Stimulated activated naive CD4-positive, alpha-beta T cell (primary cell): ENCODE measurements at regions not wholly inside any gene's neighbourhood (a gene's known extent, or its start where the extent isn't known, plus 50 kb on each side); places are given as distances from the start of the nearest gene placed in this dataset.

Source experiments
- DNase-seq, 6 experiments: peaks; one replicate each; lab custom pipeline; 2025; lab: John Stamatoyannopoulos, UW

DNA sequence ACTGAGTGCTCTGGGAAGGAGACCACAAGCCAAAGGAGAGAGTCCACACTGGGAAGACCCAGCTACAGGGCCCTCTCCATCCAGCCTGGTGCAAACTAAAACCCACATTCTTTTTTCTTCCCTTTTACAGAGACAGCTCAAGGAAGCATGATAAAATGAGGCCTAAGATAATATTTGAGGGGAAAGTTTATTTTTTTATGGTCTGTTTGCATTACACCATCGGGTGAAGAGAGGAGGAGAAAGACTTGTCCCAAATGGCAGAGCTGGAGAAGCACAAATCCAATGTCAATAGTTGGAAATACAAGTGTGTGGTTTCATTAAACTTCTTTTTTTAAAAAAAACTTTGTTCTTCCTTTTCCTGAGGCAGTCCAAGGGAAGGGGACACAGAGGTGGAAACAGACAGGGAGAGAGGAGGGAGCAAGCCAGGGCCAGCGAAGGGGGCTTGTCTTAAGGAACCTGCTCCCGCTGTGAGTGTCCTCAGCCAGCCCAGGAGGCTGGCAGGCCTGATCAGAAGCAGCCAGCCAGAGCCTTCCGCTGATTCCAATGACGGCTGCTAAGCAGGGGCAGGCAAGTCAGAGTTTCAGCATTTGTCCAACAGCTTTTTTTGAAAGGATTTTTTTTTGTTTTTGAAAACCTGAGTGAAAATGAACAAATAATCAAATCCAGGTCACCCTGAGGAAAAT is 203.8 kb upstream of the SIX2 start:
- DNase-seq, result no peak

DNA sequence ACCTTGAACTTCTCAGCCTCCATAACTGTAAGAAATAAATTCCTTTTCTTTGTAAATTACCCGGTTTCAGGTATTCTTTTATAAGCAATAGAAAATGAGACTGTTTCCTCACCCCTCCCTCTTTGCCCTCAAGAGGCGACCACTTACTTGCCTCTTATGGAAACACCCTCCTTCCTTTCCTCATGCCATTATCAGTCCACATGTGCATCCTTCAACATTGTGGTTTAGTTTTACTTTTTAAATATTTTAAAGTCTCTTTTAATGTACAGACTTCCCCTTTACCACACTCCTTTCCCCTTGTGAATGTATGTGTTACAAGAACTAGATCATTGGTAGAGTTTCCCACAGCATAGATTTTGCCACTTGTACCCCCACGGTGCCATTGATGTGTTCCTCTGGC is 202.4 kb upstream of the SIX2 start:
- no peak for DNase-seq

GRCh38 chr2:45210462-45211195 is 201.4 kb upstream of the SIX2 start:
- DNase-seq, result no peak

GRCh38 chr2:45209875-45210274 is 200.6 kb upstream of the SIX2 start:
- DNase-seq, result no peak

GRCh38 chr2:45209302-45209701 is 200.1 kb upstream of the SIX2 start:
- DNase-seq, result no peak

- DNase-seq, result no peak
Observed at GRCh38 chr2:45207101-45207500, 197.8 kb upstream of the SIX2 start.

GRCh38 chr2:45205985-45206384 is 196.7 kb upstream of the SIX2 start:
- no peak for DNase-seq

DNA sequence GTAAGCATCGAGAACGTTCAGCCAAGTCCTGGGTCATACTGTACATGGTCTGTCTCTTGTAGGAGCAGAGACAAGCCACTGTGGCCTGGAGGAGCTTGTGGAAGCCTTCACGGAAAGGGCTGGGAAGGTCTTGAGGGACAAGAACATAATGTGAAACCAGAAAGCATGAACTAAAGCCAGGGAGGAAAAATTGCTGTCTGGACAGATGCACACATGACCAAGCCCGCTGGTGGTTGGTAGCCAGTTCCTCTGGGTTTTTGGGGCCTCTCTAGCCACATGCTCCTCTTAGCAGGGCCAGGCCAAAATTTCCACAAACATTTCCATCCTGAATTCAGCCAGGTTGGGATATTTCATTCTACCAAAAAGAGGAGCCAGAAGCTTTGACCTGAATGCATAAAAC is 196.2 kb upstream of the SIX2 start:
- DNase-seq, result no peak

GRCh38 chr2:45203400-45203799 is 194.1 kb upstream of the SIX2 start:
- DNase-seq, result no peak

GRCh38 chr2:45199973-45200372 is 190.7 kb upstream of the SIX2 start:
- no peak for DNase-seq

DNA sequence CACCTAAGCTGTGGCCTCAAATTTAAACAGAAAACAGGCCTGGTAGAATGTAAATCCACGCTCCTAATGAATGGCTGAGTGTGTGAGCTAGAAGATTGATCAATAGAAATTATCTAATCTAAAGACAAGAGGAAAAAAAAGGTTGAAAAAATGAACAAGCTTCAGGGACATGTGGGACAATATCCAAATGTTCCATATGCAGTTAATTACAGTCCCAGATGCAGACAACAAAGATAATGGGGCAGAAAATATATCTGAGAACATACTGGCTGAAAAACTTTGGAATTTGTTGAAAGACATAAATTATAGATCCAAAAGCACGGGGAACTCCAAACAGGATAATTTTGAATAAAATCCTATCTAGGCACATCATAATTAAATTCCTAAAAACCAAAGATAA is 186.7 kb upstream of the SIX2 start:
- DNase-seq, result no peak

- no peak for DNase-seq
Observed at GRCh38 chr2:45194596-45194995, 185.3 kb upstream of the SIX2 start.

DNA sequence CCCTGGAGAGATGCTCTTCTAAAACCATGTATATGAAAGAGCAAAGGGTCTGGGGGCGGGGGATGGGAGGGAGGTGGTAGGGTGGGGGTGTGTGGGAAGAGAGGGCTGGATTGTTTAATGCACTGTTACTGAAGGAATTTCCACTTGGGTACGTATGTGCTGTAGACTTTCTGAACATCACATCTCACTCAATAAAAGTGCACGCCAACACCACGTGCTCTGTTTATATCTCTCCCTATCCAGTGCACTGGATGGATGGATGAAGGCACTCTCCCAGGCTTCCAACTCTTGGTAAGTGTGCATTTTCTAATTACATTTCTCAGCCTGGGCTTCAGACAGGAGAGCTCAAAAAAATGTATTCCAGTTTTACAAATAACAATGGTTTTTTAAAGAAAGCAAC is 184.3 kb upstream of the SIX2 start:
- DNase-seq, result no peak

DNA sequence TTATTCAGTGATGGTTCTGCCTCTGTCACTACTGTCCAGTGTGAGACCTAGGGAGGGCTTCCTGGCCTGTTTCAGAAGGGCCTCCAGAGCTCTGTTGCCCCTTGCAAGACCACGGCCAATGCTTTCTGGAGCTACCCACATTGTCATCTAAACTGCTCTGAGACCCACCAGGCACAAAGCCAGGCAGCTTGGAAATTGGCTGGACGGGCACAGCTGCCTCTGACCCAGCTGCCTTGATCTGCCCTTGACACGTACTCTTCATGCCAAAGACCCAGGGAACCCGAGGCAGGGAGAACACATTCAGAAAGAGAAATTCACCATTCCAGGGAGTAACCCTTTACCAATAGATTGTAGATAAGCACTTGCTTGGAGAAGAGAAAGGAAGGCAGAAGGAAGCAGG is 183.7 kb upstream of the SIX2 start:
- no peak for DNase-seq

GRCh38 chr2:45192481-45192880 is 183.2 kb upstream of the SIX2 start:
- DNase-seq, result no peak

DNA sequence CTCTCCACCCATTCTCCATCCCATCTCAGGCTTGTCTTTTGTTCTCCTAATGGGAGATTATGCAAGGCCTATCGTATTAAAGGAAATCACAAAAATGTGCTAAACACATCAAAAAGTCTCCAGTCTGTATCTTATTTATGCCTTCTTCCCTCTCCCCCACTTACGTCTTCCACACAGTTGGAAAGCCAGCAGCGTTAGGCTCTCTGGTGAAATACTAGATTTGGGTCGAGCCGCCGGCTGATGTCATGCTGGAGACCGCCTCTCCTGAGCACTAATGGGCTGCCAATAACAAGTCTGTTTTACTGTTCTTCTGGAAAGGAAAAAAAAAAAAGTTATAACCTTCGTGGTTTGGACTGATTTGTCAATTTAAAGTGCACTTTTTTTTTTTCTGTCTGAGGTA is 182.7 kb upstream of the SIX2 start:
- no peak for DNase-seq

- no peak for DNase-seq
Observed at GRCh38 chr2:45191146-45191863, 182.1 kb upstream of the SIX2 start.

GRCh38 chr2:45190481-45190942 is 181.3 kb upstream of the SIX2 start:
- DNase-seq, result no peak

DNA sequence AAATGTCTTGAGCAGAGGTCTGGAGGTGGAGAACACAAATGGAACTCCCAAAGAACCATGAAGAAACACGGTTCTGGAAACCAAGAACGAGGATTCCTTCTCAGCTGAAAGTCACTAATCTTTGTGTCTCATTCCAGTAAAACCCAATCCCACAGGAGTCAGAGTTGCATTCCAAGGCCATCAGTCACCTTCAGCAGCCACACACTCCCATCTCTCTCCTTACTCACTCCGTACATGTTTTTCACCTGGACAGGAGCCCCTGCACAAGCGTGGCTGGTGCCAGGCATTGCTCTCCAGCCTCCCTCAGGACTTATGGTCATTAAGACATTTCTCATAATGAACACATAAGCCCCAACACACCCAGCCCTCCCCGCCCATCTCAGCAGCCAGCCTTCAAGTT is 175.4 kb upstream of the SIX2 start:
- no peak for DNase-seq

GRCh38 chr2:45182667-45183295 is 173.5 kb upstream of the SIX2 start:
- DNase-seq, result no peak

DNA sequence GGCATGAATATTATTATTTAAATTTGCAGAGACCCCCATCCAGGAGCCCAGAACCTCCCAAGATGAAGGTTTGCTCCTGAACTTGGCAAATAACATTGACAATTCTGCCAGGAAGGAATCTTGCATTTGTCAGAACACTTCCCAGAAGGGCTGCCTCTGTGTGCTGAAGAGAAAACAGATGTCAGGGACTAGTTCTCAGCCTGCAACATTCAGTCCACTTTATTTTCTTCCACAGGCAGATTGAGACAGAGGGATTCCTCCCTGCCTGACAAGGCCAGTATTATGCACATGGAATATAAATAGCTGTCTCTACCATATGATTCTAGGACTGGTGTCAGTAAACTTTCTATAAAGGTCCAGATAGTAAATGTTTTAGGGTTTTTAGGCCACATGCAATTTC is 171.5 kb upstream of the SIX2 start:
- no peak for DNase-seq

GRCh38 chr2:45180033-45180746 is 170.9 kb upstream of the SIX2 start:
- DNase-seq, result no peak
